Erythroblast (primary cell): ENCODE measurements at regions not wholly inside any gene's neighbourhood (a gene's known extent, or its start where the extent isn't known, plus 50 kb on each side); places are given as distances from the start of the nearest gene placed in this dataset.

Source experiments
- GATA1 ChIP-seq: IDR thresholded peaks from 2 replicates; pipeline ENCODE4 v1.6.1; 2011; ENCODE audit warnings: low read depth, mild to moderate bottlenecking, control low read depth, low read length, moderate library complexity
- POLR2A ChIP-seq: IDR thresholded peaks from 2 replicates; pipeline ENCODE4 v1.6.1; 2011; ENCODE audit warnings: mild to moderate bottlenecking, low read length

- TF ChIP-seq POLR2A (no peak), GATA1 (no peak)
Observed at GRCh38 chr1:194705123-194705854, 1518.9 kb upstream of the B3GALT2 start.
